ENCODE measurements at regions not wholly inside any gene's neighbourhood (a gene's known extent, or its start where the extent isn't known, plus 50 kb on each side); places are given as distances from the start of the nearest gene placed in this dataset.

DNA sequence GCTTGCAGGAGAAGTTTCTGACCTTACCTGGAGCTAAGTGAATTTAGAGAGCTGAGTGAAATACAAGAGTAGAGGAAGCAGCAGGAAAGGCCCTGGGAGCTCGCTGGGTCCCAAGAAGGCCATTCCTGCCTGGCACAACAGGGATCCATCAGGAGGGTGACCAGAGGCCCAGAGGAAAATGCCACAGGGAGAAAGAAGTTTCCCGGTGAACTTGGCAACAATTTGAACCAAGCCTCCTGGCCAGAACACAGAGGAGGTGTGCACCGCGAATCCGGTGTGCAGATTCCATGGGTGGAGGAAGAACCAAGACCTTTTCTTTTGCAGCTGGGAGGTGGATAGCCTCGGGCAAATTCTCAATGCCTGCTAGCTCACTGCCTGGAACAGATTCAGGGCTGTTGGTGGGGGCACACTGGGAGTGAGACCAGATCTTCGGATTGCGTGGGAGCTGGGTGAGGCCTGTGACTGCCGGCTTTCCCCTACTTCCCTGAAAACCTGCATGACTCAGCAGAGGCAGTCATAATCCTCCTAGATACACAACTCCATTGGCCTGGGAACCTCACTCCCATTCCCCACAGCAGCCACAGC is 1850.9 kb upstream of the NUDT12 start:
- no peak for DNase-seq (ENCODE audit: low spot score)
- H3K9me2 ChIP-seq (replicated peaks; ENCODE audit: insufficient read depth) = no peaks in the 10 kb centered on the region
- H2AFZ ChIP-seq = no peak overlapping the region
- no peaks in the 10 kb centered on the region for H3K4me1 ChIP-seq (ENCODE audit: insufficient read depth)
- no peaks in the 10 kb centered on the region for H3K36me3 ChIP-seq (replicated peaks; ENCODE audit: insufficient read depth, low read depth)
- no peaks in the 10 kb centered on the region for H4K20me1 ChIP-seq (ENCODE audit: insufficient read depth, poor library complexity, severe bottlenecking)
- H3K27ac ChIP-seq = no peak overlapping the region
- no peaks in the 10 kb centered on the region for H3K27me3 ChIP-seq
- no peaks in the 10 kb centered on the region for H3K79me2 ChIP-seq
- H3K4me2 ChIP-seq = no peak overlapping the region
- H3K9me3 ChIP-seq (ENCODE audit: low read depth) = peaks cover 6% of the 10 kb centered on the region
- TF ChIP-seq EZH2phosphoT487 (IDR thresholded peaks at IDR 0.05; ENCODE audit: low read depth, severe bottlenecking, unreplicated experiment) (no peak), EZH2 (IDR thresholded peaks at IDR 0.05; ENCODE audit: borderline replicate concordance) (no peak)
- TF ChIP-seq, protein P1, sequence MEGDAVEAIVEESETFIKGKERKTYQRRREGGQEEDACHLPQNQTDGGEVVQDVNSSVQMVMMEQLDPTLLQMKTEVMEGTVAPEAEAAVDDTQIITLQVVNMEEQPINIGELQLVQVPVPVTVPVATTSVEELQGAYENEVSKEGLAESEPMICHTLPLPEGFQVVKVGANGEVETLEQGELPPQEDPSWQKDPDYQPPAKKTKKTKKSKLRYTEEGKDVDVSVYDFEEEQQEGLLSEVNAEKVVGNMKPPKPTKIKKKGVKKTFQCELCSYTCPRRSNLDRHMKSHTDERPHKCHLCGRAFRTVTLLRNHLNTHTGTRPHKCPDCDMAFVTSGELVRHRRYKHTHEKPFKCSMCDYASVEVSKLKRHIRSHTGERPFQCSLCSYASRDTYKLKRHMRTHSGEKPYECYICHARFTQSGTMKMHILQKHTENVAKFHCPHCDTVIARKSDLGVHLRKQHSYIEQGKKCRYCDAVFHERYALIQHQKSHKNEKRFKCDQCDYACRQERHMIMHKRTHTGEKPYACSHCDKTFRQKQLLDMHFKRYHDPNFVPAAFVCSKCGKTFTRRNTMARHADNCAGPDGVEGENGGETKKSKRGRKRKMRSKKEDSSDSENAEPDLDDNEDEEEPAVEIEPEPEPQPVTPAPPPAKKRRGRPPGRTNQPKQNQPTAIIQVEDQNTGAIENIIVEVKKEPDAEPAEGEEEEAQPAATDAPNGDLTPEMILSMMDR (IDR thresholded peaks at IDR 0.05; ENCODE audit: poor library complexity) = no peak
- H3K4me3 ChIP-seq = no peak overlapping the region
- 93% methylated on average over 9 of the region's 9 CpGs for WGBS (ENCODE audit: low lambda C conversion rate, missing lambda C conversion rate)

GRCh38 chr5:105409695-105410094 is 1847.1 kb upstream of the NUDT12 start:
- H3K27me3 ChIP-seq = no peaks in the 10 kb centered on the region
- WGBS (ENCODE audit: low lambda C conversion rate, missing lambda C conversion rate) = 95% methylated on average over 1 of the region's 1 CpG
- no peak for TF ChIP-seq EZH2phosphoT487 (IDR thresholded peaks at IDR 0.05; ENCODE audit: low read depth, severe bottlenecking, unreplicated experiment)

GRCh38 chr5:105407200-105407599 is 1844.6 kb upstream of the NUDT12 start:
- no peaks in the 10 kb centered on the region for H3K27me3 ChIP-seq
- no peaks in the 10 kb centered on the region for H3K4me1 ChIP-seq (ENCODE audit: insufficient read depth)
- DNase-seq (ENCODE audit: low spot score) = no peak
- H3K27ac ChIP-seq = no peak overlapping the region
- no peak overlapping the region for H2AFZ ChIP-seq
- H3K4me3 ChIP-seq = no peak overlapping the region
- WGBS (ENCODE audit: low lambda C conversion rate, missing lambda C conversion rate) = 94% methylated on average over 1 of the region's 1 CpG
- no peaks in the 10 kb centered on the region for H3K79me2 ChIP-seq
- H3K9me3 ChIP-seq (ENCODE audit: low read depth) = no peaks in the 10 kb centered on the region
- no peaks in the 10 kb centered on the region for H3K9me2 ChIP-seq (replicated peaks; ENCODE audit: insufficient read depth)
- no peak overlapping the region for H3K4me2 ChIP-seq
- TF ChIP-seq EZH2phosphoT487 (IDR thresholded peaks at IDR 0.05; ENCODE audit: low read depth, severe bottlenecking, unreplicated experiment) (no peak), EZH2 (IDR thresholded peaks at IDR 0.05; ENCODE audit: borderline replicate concordance) (no peak)
- TF ChIP-seq, protein P1 (IDR thresholded peaks at IDR 0.05; ENCODE audit: poor library complexity) = no peak
- no peaks in the 10 kb centered on the region for H3K36me3 ChIP-seq (replicated peaks; ENCODE audit: insufficient read depth, low read depth)
- no peaks in the 10 kb centered on the region for H4K20me1 ChIP-seq (ENCODE audit: insufficient read depth, poor library complexity, severe bottlenecking)

More at GRCh38 chr5:105409695-105410094, 1847.1 kb upstream of the NUDT12 start:
- Histone ChIP-seq H3K9me2 (replicated peaks; ENCODE audit: insufficient read depth) (no peaks in the 10 kb centered on the region), H3K4me3 (no peak overlapping the region), H3K27ac (no peak overlapping the region), H3K36me3 (replicated peaks; ENCODE audit: insufficient read depth, low read depth) (no peaks in the 10 kb centered on the region), H3K4me2 (no peak overlapping the region), H3K9me3 (ENCODE audit: low read depth) (no peaks in the 10 kb centered on the region), H3K79me2 (no peaks in the 10 kb centered on the region), H3K4me1 (ENCODE audit: insufficient read depth) (no peaks in the 10 kb centered on the region), H4K20me1 (ENCODE audit: insufficient read depth, poor library complexity, severe bottlenecking) (no peaks in the 10 kb centered on the region), H2AFZ (no peak overlapping the region)
- no peak for DNase-seq (ENCODE audit: low spot score)

DNA sequence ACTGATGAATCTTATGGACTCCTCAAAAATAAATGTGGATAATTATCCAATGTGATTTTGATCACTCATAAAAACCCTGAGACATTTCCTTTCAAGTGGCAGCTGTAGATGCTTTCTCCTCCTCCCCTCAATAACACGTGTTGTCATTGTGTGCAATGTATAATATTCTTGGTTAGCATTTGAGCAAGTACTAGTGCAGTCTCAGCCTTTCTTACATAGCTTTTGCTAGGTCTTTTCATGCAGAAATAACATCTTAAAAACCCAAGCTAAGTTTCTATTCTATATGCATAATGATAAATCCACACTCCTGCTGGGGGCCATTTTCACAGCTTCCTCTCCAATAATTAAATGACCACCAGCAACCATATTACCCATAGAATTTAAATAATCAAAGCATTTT is 1835.2 kb upstream of the NUDT12 start:
- 67% methylated on average over 1 of the region's 1 CpG for WGBS (ENCODE audit: low lambda C conversion rate, missing lambda C conversion rate)
- H3K27me3 ChIP-seq = no peaks in the 10 kb centered on the region

More for the DNA sequence above, 1835.2 kb upstream of the NUDT12 start:
- Histone ChIP-seq H3K79me2 (no peaks in the 10 kb centered on the region), H4K20me1 (ENCODE audit: insufficient read depth, poor library complexity, severe bottlenecking) (no peaks in the 10 kb centered on the region), H3K27ac (no peak overlapping the region), H2AFZ (no peak overlapping the region), H3K4me1 (ENCODE audit: insufficient read depth) (no peaks in the 10 kb centered on the region), H3K4me3 (no peak overlapping the region), H3K4me2 (no peak overlapping the region), H3K36me3 (replicated peaks; ENCODE audit: insufficient read depth, low read depth) (no peaks in the 10 kb centered on the region), H3K9me2 (replicated peaks; ENCODE audit: insufficient read depth) (no peaks in the 10 kb centered on the region), H3K9me3 (ENCODE audit: low read depth) (no peaks in the 10 kb centered on the region)
- TF ChIP-seq, protein P1 (IDR thresholded peaks at IDR 0.05; ENCODE audit: poor library complexity) = no peak
- TF ChIP-seq EZH2phosphoT487 (IDR thresholded peaks at IDR 0.05; ENCODE audit: low read depth, severe bottlenecking, unreplicated experiment) (no peak), EZH2 (IDR thresholded peaks at IDR 0.05; ENCODE audit: borderline replicate concordance) (no peak)
- DNase-seq (ENCODE audit: low spot score) = no peak
